Fibroblast of skin of right quadriceps (primary cell): ENCODE measurements at regions not wholly inside any gene's neighbourhood (a gene's known extent, or its start where the extent isn't known, plus 50 kb on each side); places are given as distances from the start of the nearest gene placed in this dataset.
"Not testable (repeated sequence)": the region's sequence is repeated elsewhere in the genome, so short reads cannot be mapped to it uniquely, and the experiment has no call there.

Experiments
- DNase-seq: peaks from one replicate; pipeline ENCODE4 v3.0.0-alpha.2; 2013

- no peak for DNase-seq
Observed at GRCh38 chr17:53316988-53317387, 505.7 kb upstream of the KIF2B start.

GRCh38 chr17:53316073-53316472, 506.7 kb upstream of the KIF2B start:
- no peak for DNase-seq

GRCh38 chr17:53314521-53314920, 508.2 kb upstream of the KIF2B start:
- no peak for DNase-seq

- peak; percentile 17 for DNase-seq
Observed at GRCh38 chr17:53313746-53314145, 509.0 kb upstream of the KIF2B start.

- no peak for DNase-seq
Observed at GRCh38 chr17:53278466-53278865, 544.3 kb upstream of the KIF2B start.

- no peak for DNase-seq
Observed at GRCh38 chr17:53273126-53273525, 549.6 kb upstream of the KIF2B start.

GRCh38 chr17:53270936-53271335, 551.8 kb upstream of the KIF2B start:
- peak; percentile 0 for DNase-seq

- no peak for DNase-seq
Observed at GRCh38 chr17:53264730-53265129, 558.0 kb upstream of the KIF2B start.

GRCh38 chr17:53253956-53254597, 568.6 kb upstream of the KIF2B start:
- no peak for DNase-seq

- no peak for DNase-seq
Observed at GRCh38 chr17:53249036-53249435, 573.7 kb upstream of the KIF2B start.

- DNase-seq, result no peak
Observed at GRCh38 chr17:53234138-53234537, 588.6 kb upstream of the KIF2B start.

GRCh38 chr17:53227514-53227913, 595.2 kb upstream of the KIF2B start:
- no peak for DNase-seq

GRCh38 chr17:53227111-53227510, 595.6 kb upstream of the KIF2B start:
- no peak for DNase-seq

- DNase-seq, result no peak
Observed at GRCh38 chr17:53219821-53220220, 602.9 kb upstream of the KIF2B start.

- no peak for DNase-seq
Observed at GRCh38 chr17:53218723-53219122, 604.0 kb upstream of the KIF2B start.

GRCh38 chr17:53217311-53217710, 605.4 kb upstream of the KIF2B start:
- DNase-seq, result no peak

GRCh38 chr17:53208935-53209334, 613.8 kb upstream of the KIF2B start:
- DNase-seq, result not testable (repeated sequence)

GRCh38 chr17:53193044-53193443, 629.7 kb upstream of the KIF2B start:
- no peak for DNase-seq

- DNase-seq, result no peak
Observed at GRCh38 chr17:53191878-53192277, 630.8 kb upstream of the KIF2B start.

GRCh38 chr17:53186001-53186400, 636.7 kb upstream of the KIF2B start:
- DNase-seq, result no peak

GRCh38 chr17:53176629-53177028, 646.1 kb upstream of the KIF2B start:
- DNase-seq, result no peak

GRCh38 chr17:53168413-53168812, 654.3 kb upstream of the KIF2B start:
- DNase-seq, result no peak

GRCh38 chr17:53166731-53167130, 656.0 kb upstream of the KIF2B start:
- no peak for DNase-seq

- DNase-seq, result no peak
Observed at GRCh38 chr17:53150101-53150698, 672.5 kb upstream of the KIF2B start.

GRCh38 chr17:53149316-53149715, 673.4 kb upstream of the KIF2B start:
- no peak for DNase-seq
